ENCODE measurements at regions not wholly inside any gene's neighbourhood (a gene's known extent, or its start where the extent isn't known, plus 50 kb on each side); places are given as distances from the start of the nearest gene placed in this dataset.
"Not testable (repeated sequence)": the region's sequence is repeated elsewhere in the genome, so short reads cannot be mapped to it uniquely, and the experiment has no call there.

- not testable (repeated sequence) for TF ChIP-seq SPI1 (IDR thresholded peaks at IDR 0.05; ENCODE audit: low read depth, low read length); POLR2A (IDR thresholded peaks at IDR 0.05; ENCODE audit: low read depth, low read length); TAF1 (IDR thresholded peaks at IDR 0.05; ENCODE audit: low read depth, low read length); POLR2AphosphoS5 (IDR thresholded peaks at IDR 0.05; ENCODE audit: low read depth, low read length); PAX5 (IDR thresholded peaks at IDR 0.05; ENCODE audit: insufficient read depth, low read length, severe bottlenecking)
Measured at GRCh38 chr11:34713631-34714030, 92.7 kb downstream of the EHF start.
